GM12872 (cell line): ENCODE measurements at regions not wholly inside any gene's neighbourhood (a gene's known extent, or its start where the extent isn't known, plus 50 kb on each side); places are given as distances from the start of the nearest gene placed in this dataset.

Source experiments
- CTCF ChIP-seq: IDR thresholded peaks from 3 replicates; pipeline ENCODE4 v1.5.1; 2011; ENCODE audit warnings: low read depth, mild to moderate bottlenecking, low read length, moderate library complexity; ENCODE audit not compliant: insufficient read depth

GRCh38 chr7:1301882-1302251 lies 69.2 kb downstream of the UNCX start:
- no peak for TF ChIP-seq CTCF

- no peak for TF ChIP-seq CTCF
Observed at GRCh38 chr7:1302936-1303335, 70.3 kb downstream of the UNCX start.

DNA sequence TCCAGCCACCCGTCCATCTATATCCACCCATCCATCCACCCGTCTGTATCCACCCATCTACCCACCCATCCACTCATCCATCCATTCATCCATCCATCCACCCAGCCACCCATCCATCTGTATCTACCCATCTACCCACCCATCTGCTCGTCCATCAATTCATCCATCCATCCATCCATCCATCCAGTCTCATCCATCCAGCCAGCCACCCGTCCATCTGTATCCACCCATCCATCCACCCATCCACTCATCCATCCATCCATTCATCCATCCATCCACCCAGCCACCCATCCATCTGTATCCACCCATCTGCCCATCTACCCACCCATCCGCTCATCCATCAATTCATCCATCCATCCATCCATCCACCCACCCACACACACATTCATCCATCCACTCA lies 73.2 kb downstream of the UNCX start:
- TF ChIP-seq CTCF, result no peak

DNA sequence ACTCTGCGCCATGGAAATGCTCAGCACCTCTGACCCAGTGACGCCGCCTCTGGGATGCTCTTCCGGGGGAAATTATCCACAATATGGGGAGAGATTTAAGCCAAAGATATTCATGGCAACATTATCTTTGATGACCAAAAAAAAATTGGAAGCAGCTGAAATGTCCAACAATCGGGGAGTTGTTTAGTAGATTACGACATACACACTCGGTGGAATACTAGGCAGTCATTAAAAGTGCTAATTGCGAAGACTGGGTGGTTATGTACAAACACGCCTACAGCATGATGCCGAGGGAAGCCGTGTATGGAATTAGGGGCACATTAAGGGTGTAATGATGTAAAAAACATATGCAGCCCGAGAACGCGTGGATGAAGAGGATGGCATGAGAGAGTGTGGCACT lies 75.2 kb downstream of the UNCX start:
- TF ChIP-seq CTCF, result no peak

DNA sequence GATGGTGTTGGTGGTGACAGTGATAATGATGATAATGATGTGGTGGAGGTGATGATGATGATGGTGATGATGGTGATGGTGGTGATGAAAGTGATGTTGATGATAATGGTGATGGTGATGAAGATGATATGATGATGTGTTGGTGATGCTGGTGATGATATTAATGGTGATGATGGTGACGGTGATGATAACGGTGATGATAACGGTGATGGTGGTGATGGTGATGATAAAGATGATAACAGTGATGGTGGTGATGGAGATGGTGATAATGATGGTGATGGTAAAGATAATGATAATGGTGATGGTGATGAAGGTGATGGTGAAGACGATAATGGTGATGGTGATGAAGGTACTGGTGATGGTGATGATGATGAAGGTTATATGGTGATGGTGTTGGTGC lies 76.6 kb downstream of the UNCX start:
- no peak for TF ChIP-seq CTCF

GRCh38 chr7:1309996-1310395 lies 77.3 kb downstream of the UNCX start:
- TF ChIP-seq CTCF, result no peak

- TF ChIP-seq CTCF, result no peak
Observed at GRCh38 chr7:1310936-1311335, 78.3 kb downstream of the UNCX start.
